GM19023 (cell line): ENCODE measurements at regions not wholly inside any gene's neighbourhood (a gene's known extent, or its start where the extent isn't known, plus 50 kb on each side); places are given as distances from the start of the nearest gene placed in this dataset.
"Not testable (repeated sequence)": the region's sequence is repeated elsewhere in the genome, so short reads cannot be mapped to it uniquely, and the experiment has no call there.

Source experiments
- ATAC-seq: cut with Tn5 transposase; IDR thresholded peaks from one replicate; pipeline ENCODE4 v1.9.1; 2021; ENCODE audit warnings: mild to moderate bottlenecking, moderate library complexity; ENCODE audit not compliant: unreplicated experiment

DNA sequence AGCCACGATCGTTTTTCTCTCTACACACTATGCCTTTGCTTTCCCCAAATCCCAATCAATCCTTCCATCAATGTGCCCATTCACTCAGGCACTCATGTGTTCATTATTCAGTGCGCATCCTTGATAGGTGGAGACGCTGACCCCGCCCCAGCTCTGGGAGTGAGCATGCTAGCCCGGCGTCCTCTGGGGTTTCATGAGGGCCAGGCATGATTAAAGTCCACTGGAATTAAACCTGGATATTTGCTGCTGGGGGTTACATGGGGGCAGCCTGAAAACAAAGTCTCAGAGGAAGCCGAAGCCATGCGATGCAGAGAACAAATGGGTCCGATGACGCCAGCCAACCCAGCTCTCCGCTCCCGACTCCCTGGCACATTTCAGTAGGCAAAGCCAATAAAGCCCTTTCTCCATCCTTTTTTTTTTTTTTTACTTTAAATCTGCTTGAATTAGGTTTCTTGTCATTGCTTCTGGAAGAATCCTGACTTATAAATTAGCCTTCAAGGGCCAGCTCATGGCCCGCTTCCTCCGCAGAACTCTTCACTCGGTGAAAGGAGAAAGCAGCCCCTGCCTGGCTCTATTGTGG lies 316.4 kb upstream of the ID2 start:
- no peak for ATAC-seq

DNA sequence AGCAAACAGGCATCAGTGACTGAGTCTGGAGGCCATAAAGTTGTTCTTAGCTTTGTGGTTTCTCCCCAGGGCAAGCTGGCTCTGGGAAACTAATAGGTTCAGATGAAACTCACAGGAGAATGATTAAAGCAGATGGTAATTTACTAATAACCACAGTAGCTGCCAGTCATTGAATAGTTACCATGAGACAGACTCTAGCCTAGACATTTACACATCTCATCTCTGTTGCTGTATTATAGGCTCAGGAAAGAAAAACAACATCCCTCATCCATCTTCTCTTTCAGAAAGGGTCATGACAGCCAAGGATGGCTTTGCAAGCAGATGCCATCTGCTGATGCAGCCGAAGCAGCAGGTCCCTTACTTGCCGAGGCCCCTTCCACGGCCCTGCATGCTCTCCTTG lies 314.0 kb upstream of the ID2 start:
- no peak for ATAC-seq

DNA sequence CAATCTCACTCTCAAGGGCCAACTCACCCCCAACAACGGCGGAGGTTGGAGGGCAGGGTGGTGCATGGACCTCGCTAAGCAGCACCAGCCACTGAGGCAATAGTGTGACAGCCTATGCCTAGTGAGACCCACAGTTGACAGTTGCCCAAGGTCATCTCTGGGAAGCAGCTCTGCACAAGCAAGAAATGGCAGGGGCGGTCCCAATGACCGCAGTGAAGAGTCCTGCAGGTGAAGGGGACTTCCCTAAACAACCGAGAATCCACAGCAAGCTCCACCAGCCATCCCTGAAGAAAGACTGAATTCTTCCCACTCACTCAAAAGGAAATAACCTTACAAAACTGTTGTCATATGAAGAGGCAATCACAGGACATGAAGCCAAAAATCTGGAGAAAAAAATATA lies 313.4 kb upstream of the ID2 start:
- ATAC-seq: peak; percentile 84

DNA sequence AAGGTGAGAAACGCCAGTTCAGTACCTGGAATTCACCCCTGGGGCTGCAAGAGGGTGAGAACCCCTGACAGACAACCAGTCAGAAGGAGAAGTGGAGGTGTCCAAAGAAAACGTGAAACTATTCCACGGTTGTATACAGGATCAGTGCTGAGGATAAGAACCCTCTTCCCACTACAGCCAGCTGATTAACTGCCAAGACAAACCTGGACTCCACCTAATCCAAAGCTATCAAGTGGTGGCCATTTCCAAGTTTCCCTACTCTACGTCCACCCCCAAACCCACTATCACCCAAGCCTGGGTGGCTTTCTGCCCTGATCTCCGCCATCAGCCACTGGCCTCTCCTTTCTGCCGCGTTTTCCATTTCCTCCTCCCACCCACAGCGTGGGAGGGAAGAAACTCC lies 312.3 kb upstream of the ID2 start:
- ATAC-seq: no peak

DNA sequence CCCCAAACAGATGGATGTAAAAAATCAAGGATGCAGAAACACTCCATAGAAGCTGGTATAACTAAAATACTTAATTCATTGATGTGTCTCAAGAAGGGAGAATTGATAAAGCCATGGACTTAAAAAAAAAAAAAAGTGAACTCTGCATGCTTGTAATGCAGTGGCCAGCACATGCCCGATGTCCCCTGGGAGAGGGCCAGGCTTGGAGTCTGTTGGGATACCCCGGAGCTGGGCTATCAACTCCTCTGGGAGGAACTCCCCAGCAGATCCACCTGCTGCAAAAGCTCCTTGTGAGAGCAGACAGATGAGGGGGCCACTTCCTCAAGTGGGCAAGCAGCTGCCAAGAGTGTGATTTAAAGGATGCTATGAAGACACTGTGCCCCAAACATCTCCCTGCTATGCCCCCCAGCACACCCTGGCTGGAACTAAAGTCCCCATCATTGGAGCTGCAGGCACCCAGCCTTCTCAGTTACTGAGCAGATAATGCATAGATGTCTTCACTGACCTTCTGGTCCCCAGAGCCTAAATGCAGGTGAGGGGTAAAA lies 311.5 kb upstream of the ID2 start:
- no peak for ATAC-seq

DNA sequence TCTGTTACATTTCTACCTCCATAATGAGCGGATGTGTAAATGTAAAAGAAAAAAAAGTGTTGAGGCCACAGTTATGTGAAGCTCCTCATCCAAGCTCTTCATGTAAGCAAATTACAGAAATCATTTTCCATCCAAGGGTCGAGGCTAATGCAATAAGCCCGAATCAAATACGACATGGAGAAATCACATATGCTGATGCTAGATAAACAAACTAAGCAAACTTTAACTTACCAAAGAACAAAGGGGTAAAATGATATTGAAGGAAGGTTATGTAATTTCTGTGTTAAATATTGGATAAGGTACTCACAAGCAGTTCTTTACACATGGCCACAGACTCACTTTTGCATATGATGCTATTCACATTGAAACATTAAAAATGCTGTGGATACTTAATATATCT lies 310.2 kb upstream of the ID2 start:
- ATAC-seq: no peak

DNA sequence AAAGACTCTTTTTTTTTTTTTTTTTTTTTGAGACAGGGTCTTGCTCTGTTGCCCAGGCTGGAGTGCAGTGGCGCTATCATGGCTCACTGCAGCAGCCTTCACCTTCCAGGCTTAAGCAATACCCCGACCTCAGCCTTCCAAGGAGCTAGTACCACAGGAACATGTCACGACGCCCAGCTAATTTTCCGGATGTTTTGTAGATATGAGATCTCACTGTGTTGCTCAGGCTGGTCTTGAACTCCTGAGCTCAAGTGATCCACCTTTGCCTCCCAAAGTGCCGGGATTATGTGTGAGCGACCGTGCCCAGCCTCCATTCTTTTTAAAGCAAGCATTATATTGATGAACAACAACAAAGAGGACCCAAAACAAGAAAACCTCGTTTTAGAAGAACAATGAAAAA lies 307.1 kb upstream of the ID2 start:
- ATAC-seq: no peak

DNA sequence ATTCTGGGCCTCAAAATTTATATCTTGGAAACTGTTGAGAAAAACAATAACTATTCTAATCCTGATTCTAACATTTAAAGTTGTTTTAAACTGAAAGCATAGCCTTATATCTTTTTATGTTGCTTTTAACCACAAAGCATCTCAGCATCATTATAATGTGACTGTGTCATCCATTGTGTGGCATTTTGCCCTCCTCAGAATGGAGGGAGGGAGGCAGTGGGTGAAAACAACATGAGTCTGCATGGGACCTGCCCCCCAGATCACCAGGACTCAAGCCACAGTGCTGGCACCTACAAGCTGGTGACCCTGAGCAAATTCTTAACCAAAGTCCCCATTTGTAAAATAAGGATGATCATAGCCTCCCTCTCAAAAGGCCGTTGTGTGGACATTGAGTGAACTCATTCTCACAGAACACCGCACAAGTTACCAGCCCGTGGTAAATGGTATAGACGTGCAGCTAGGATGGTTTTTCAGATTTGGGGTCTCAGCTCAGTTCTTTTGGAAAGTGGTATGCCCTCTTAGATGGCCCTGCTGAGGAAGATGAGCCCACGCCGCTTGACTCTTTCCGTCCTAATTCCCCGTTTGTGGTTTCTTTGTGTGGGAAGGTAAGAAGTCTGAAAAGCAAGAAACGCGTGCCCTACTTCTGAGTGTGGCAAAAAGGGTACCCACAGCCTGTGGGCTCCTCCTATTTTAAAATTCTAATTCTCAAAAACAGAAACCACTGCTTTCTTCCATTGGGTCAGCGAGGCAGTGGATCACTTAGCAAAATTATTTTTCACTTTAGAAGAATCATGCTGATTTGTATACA lies 305.0 kb upstream of the ID2 start:
- no peak for ATAC-seq

DNA sequence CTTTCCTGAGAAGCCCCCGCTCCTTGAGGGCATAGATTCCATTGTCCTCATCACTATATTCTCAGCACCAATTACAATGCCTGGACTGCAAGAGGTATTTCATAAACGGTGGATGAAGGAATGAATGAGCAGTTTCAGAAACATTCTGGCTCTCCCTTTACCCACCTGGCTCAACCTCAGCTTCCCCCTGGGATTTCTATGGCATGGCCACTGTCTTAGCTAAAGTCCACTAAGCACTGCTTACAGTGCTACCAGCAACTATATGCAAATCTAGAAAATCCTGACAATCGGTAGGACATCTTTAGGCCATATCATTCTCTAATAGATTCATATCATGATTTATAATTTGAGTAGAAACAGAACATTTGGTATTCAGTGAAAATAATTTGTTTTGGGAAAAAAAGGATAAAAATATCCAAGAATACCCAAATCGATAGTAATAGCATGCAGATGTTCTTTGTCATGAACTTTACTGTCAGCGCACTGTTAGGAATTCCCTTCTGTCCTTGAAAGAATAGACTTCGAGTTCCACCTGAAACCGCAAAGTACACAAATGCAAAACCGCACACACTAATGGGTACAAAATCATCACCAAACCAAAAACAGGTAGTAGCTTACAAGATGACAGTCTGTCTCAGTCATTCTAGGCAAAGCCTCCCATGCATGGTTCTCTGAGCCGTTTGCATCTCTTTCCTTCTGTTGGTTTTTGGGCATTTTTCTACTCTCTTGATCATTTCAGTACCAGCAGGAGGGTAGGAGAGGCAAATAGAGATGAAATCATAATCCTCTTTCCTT lies 303.6 kb upstream of the ID2 start:
- peak; percentile 70 for ATAC-seq

DNA sequence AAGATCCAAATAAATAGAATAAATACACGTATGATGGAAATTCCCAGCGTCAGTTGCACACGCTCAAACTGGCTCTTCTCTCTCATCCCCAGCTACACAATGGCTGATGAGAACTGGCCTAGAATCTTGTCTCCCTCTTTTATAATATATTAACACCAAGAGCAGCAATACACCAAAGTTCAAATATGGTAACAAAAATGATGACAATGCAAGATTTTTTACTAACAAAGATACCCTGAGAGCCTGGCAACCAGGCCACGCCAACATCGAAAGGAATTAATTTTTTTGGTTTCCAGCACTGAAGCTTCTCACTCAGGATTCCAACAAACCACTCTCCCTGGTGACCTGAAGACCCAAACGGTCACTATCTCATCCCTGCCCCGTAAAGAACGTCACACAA lies 302.7 kb upstream of the ID2 start:
- no peak for ATAC-seq

DNA sequence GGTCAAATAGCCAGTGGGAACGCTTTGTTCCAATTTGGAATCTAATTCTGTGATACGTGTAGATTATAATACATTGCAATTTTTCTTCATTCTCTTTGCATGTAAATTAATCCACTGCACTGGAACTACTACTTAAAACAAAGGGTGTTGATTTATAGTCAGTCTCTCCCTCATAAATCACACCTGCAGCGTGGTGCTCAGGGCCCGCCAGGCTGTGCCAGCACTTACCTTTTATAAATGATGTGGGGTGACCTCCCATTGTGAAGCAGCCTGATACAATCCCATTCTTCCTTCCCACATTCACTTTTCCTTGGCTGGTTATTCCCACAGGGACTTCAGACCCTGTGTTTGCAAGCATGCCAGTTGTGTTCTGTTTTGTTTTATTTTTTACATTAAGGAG lies 302.3 kb upstream of the ID2 start:
- ATAC-seq: no peak

DNA sequence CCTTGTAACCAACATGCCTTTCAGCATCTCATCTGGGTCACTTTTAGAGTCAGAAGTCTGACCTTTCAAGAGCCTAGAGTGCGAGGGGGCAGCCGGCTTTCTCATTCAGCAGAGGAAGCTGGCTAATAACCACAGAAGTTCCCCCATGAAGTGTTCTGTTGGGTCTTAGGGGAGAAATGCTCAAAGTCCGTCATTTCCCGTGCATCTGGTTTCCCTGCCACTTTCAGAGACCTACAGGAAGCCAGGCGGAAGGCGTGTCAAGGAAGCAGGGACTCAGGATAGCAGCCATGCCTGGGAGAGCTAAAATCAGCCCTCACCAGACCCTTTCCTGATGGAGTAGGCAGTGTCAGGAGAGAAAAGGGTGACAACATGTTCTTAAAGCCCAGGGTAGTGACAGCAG lies 301.8 kb upstream of the ID2 start:
- peak; percentile 18 for ATAC-seq

DNA sequence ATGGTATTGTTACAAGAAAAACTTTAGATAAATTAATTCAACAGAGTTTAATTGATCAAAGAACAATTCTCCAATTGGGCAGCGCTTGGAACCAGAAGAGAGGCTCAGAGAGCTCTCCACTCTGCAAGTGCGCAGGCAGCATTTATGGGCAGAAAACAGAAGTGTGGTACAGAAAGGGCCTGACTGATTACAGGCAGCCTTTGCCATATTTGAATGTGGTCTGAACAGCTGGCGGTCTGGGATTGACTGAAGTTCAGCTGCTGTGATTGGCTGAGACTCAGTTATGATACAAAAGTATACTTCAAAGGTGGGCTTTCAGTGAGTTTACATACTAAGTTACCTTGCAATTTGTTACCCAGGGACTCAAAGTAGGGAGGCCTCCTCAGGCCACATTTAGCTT lies 301.3 kb upstream of the ID2 start:
- ATAC-seq: peak; percentile 66

DNA sequence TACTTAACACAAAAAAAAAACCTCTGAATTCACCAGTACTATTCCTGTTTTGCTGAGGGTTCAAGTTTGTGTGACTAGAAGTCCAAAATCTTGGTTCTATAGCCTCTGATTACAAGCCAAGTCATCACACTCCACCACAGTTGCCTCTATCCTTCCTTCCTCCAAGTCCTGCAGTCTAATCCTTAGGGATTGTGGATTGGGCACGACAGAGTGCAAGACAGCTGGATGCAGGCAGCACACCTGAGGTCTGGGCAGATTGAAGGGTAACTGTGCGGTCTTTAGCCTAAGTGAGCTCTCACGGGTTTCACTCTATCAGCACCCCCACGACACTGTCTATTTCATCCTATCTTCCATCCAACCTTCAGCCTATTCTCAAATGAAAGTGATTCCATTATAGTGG lies 299.4 kb upstream of the ID2 start:
- ATAC-seq: no peak

DNA sequence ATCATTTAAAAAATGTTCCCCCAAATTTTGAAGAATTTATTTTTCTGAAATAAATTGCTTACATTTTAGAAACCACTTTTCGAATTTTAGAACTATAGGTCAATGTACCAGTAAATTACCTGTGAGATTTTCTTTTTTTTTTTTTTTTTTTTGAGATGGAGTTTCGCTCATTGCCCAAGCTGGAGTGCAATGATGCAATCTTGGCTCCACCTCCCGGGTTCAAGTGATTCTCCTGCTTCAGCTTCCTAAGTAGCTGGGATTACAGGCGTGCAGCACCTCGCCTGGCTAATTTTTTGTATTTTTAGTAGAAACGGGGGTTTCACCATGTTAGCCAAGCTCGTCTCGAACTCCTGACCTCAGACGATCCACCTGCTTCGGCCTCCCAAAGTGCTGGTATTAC lies 295.1 kb upstream of the ID2 start:
- not testable (repeated sequence) for ATAC-seq

DNA sequence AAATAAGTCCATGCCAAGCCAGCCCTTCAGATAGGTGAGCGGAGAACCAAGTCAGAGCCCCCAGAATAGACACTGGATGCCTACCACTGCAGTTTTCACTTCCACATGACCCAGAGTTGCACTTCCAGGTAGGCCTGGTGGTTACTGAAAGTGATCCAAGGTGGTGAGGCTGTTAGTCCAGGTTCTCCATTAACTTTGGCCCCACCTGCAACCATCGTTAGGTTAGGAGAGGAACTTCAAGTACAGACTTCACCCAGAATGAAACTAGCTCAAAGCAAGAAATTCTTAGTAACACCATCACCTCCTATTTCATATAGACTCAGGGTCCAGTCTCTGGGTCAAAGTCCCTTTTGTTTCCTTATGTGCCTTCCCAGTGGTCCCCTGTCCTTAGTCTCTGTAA lies 293.1 kb upstream of the ID2 start:
- no peak for ATAC-seq

DNA sequence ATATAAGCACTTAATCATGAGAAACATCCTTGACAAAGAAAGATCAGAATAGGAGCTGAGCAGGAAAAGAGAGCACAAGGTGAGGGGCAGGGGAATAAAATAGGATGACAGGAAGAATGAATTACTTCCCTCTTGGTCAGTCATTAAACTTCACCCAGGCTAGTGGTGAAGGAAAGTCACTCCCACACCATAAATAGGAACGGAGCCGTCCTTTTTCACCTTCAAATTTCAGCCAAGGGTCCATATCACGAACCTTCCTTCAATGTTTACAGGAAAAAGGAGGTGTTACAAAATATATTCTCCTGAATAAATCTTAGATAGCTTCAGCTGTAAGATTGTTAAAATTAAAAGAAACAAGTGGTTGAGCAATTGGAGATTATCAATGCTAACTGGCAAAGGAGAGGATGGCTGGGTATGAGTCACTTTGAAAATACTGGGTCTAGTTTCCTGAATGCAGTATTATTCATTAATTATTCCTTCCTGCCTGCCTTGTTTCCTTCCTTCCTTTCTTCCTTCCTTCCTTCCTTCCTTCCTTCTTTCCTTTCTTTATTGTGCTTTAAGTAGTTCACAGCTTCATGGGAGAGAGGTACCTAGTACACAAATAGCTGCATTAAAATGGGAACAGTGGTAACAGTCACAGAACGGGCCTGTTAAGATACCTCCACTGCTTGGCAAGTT lies 292.3 kb upstream of the ID2 start:
- no peak for ATAC-seq

DNA sequence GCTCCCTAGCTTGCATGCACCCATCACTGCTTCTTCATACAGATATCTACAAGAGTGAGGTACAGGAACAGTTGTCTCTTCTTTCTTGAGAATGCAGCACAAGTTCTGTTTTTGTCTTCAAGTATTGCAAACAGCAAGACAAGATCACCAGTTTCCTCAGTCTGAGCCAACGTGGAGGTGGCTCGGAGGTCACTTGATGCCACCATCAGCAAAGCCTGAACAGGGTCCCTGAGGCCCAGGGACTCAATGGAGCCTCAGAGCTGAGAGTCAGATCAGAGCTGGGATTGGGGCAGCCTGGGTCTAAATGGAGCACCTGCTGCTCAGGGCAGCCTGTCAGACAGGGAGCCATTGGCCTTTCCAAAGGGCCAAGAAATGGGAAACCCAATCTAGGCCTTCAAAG lies 290.7 kb upstream of the ID2 start:
- ATAC-seq: no peak

DNA sequence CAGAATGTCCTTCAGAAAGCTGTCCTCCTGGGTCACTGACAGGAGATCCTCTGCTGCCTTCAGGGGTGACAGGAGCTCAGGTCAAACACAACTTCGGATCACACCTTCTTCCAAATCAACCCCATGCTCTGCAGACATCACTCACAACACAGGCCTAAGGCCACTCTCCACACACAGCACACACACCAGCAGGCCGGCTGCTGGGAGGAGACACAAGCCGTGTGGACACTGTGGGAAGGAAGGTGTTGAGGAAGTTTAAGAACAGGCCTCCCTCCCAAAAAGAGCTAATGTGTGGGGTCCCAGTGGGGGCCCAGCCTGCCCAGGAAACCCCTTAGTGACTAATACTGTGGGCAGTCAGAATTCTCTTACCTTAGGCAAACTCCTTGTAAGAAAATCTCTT lies 290.3 kb upstream of the ID2 start:
- ATAC-seq: no peak

DNA sequence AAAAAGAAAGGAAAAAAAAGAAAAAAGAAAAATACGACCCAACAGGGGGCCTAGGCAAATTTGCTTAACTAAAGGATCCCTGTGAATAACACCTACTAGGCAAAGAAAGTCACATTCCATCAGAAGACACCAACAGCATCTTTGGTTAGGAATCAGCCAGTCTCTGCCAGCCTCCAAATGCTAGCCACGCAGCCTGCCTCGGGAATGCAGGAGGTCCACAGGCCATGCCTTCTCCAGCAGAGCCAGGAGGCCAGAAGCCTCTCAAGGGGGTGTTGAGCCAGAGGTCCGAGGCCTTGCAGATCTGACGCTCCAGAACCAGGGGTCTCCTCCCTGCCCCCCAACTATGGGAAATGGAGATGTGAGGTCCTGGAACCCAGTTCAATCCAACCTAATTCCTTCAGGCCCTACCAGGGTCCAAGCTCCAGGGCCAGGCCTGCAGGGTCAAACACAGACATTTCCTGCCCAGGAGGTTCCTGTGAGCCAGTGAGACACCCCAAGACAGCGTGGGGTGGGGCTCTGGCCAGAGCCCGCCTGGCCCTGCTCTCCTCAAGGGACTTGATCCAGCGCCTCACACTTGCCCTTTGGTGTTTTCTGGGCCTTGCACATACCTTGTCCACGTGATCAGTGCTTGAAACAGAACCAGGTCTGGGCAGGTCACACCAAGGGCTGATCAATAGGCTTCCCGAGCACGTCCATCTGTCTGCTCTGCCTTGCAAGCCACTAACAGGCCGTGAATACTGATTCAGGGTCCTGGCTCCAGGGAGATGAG lies 289.6 kb upstream of the ID2 start:
- no peak for ATAC-seq

DNA sequence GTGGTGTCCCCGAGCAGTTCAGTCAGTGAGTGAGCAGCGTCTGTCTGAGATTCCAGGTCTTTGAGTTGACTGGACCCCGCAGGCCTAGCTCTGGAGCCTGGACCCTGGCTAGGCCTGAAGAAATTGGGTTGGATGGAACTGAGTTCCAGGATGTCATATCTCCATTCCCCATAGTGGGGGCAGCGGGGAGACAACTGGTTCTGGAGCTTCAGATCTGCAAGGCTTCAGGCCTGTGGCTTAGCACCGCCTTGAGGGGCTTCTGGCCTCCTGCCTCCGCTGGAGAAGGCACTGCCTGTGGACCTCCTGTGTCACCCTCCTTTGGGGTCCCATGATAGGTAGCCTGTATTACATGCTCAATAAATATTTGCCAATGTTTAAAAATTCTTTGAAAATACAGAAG lies 288.4 kb upstream of the ID2 start:
- ATAC-seq: no peak
